Ectodermal cell (in vitro differentiated cells): ENCODE measurements at regions not wholly inside any gene's neighbourhood (a gene's known extent, or its start where the extent isn't known, plus 50 kb on each side); places are given as distances from the start of the nearest gene placed in this dataset.
A peak's percentile ranks its signal among the peaks of the same experiment; 100 is the strongest.

Source experiments
- H3K27ac ChIP-seq: 2 replicates; pipeline ENCODE4 v1.7.0; 2013; ENCODE audit warnings: mild to moderate bottlenecking, low read depth, low read length; ENCODE audit not compliant: insufficient read depth, poor library complexity, severe bottlenecking
- H3K27me3 ChIP-seq: 2 replicates; pipeline ENCODE4 v1.7.0; 2013; ENCODE audit warnings: mild to moderate bottlenecking, low read length; ENCODE audit not compliant: insufficient read depth, control insufficient read depth, poor library complexity, severe bottlenecking
- H3K36me3 ChIP-seq: one replicate; pipeline ENCODE4 v1.7.0; 2013; ENCODE audit warnings: low read length; ENCODE audit not compliant: control insufficient read depth, insufficient read depth
- H3K4me1 ChIP-seq: one replicate; pipeline ENCODE4 v1.7.0; 2013; ENCODE audit warnings: low read length; ENCODE audit not compliant: control insufficient read depth, insufficient read depth
- H3K4me3 ChIP-seq: 2 replicates; pipeline ENCODE4 v1.7.0; 2013; ENCODE audit warnings: low read depth, low read length, control low read depth; ENCODE audit not compliant: insufficient read depth
- H3K9me3 ChIP-seq: 2 replicates; pipeline ENCODE4 v1.7.0; 2013; ENCODE audit warnings: mild to moderate bottlenecking, low read length, moderate library complexity; ENCODE audit not compliant: control insufficient read depth
- WGBS, 2 experiments: methylation state at CpG; one replicate each; pipeline ENCODE4 v1.1.7; 2013; ENCODE audit warnings: missing lambda C conversion rate in 2 of 2; 5-methylcytosine and 5-hydroxymethylcytosine counted together

DNA sequence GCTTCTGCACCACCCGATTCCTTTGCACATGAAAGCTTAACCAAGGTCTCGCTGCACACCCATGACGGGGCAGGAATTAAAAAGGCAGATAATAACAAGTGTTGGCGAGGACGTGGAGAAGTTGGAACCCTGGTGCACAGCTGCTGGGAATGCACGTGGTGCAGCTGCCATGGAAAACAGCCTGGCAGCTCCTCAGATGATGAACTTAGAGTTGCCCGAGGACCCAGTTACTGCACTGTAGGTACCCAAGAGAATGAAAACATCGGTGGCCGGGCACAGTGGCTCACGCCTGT is 211.6 kb upstream of the CIBAR2 start:
- Histone ChIP-seq H3K36me3 (no peaks in the 10 kb centered on the region), H3K27me3 (peaks cover 20% of the 10 kb centered on the region), H3K4me3 (no peak overlapping the region), H3K27ac (no peak overlapping the region), H3K9me3 (no peaks in the 10 kb centered on the region), H3K4me1 (peaks cover 8% of the 10 kb centered on the region)
- 95% methylated on average over 10 of the region's 10 CpGs for WGBS, 2 experiments

DNA sequence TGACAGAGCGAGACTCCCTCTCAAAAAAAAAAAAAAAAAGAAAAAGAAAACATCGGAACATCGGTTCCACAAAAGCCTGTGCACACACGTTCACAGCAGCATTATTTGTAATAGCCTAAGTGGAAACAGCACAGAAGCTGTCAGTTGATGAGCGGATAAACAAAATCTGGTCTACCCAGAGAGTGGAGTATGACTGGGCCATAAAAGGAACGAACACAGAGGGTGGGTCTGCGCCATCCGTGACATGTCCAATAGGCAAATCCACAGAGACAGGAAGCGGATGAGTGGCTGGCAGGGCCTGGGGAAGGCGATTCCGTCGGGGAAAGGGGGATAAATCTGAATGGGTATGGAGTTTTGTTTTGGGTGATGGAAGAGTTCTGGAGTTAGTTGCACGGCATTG is 212.2 kb upstream of the CIBAR2 start:
- no peaks in the 10 kb centered on the region for H3K9me3 ChIP-seq
- H3K36me3 ChIP-seq = no peaks in the 10 kb centered on the region
- H3K27me3 ChIP-seq = peaks cover 26% of the 10 kb centered on the region
- no peak overlapping the region for H3K4me3 ChIP-seq
- no peak overlapping the region for H3K27ac ChIP-seq
- peaks cover 14% of the 10 kb centered on the region for H3K4me1 ChIP-seq
- WGBS, 2 experiments = 96 to 97% methylated on average over 13 of the region's 13 CpGs

DNA sequence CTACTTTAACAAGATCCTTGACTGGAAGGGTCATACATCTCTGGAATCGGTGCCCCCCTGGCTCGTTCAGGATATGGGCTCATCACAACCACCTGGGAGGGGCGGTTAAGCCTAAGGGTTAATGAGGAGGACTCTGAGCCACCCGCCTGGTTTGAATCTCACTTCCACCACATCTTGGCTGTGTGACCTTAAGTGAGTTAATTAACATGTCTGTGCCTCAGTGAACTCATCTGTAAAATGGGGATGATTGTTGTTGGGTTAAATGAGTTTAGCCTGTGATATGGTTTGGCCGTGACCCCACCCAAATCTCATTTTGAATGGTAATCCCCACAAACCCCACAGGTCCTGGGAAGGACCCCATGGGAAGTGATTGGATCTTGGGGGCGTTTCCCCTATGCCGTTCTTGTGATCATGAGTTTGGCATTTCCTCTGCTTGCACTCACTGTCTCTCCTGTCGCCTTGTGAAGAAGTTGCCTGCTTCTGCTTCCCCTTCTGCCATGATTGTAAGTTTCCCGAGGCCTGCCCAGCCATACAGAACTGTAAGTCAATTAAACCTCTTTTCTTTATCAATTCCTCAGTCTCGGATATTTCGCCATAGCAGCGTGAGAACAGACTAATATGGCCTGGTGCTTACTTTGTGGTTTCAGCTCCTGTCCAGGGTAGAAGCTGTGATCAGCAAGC is 214.0 kb upstream of the CIBAR2 start:
- 86 to 93% methylated on average over 12 of the region's 12 CpGs for WGBS, 2 experiments
- H3K27ac ChIP-seq = no peak overlapping the region

DNA sequence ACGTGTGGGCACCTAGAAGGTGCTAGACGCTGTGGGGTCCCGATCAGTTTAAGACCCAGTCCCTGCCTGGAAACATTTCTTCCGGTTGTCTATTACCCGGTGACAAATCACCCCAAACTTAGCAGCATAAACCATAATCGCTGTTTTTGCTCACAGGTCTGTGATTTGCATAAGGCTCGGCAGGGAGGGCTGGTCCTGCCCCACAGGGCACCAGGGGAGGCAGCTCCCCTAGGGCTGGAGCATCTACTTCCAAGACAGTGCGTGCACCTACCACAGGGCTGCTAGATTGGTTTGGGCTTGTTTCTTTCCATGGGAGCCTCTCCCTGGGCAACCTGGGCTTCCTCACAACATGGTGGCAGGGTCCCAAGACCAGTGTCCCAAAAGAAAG is 214.5 kb upstream of the CIBAR2 start:
- no peaks in the 10 kb centered on the region for H3K9me3 ChIP-seq

More for the DNA sequence above, 214.0 kb upstream of the CIBAR2 start:
- H3K4me1 ChIP-seq = peaks cover 26% of the 10 kb centered on the region
- H3K36me3 ChIP-seq = no peaks in the 10 kb centered on the region
- no peaks in the 10 kb centered on the region for H3K9me3 ChIP-seq
- no peak overlapping the region for H3K4me3 ChIP-seq
- H3K27me3 ChIP-seq = peaks cover 38% of the 10 kb centered on the region

DNA sequence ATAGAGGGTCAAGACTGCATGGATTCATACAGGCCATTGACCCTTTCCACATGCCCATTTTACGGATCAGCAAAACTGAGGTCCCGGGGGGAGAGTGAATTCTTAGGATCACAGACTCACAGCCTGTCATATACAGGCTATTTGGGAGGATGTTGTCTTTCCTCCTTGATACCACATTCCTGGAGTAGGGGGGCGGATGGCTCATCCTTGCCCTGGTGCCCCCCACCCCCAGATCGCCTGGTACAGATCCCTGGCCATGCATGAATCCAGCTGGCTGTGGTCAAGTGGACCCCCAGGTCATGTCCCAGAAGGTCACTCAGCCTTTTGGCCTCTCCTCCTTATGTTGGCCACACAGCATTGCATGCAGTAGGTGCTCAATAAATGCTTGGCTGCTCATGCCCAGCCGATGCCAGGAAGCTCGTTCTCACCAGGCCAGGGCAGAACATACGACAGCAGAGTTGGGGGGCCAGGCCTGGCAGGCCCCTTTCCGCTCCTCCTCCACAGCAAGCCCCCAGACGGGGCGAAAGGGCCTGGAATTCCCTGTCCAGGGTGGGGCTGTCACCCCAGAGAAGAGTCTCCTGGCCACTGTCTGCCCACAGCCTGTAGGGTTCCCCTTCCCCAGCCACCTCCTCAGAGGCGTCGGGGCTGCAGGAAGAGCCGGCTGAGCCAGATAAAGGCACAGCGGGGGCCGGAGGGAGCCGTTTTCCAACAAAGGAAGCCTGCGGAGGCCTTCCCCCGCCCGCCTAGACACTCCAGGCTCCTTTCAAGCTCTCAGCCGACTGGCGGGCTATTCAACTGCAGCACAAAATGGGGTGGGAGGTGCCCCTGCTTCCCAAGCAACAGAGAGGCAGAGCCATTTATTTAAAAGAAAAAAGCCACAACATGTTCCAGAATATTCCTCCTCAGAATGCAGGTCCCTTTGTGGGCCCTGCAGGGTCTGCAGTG is 215.7 kb upstream of the CIBAR2 start:
- WGBS, 2 experiments = 24 to 25% methylated on average over 21 of the region's 21 CpGs
- Histone ChIP-seq H3K9me3 (no peaks in the 10 kb centered on the region), H3K36me3 (no peaks in the 10 kb centered on the region), H3K27me3 (peaks cover 52% of the 10 kb centered on the region), H3K4me3 (peak overlapping the region; percentile 15), H3K4me1 (peaks cover 31% of the 10 kb centered on the region), H3K27ac (peak overlapping the region; percentile 93)

More for the DNA sequence above, 214.5 kb upstream of the CIBAR2 start:
- Histone ChIP-seq H3K4me1 (peaks cover 27% of the 10 kb centered on the region), H3K27ac (no peak overlapping the region), H3K36me3 (no peaks in the 10 kb centered on the region), H3K27me3 (peaks cover 40% of the 10 kb centered on the region), H3K4me3 (no peak overlapping the region)
- 78 to 80% methylated on average over 8 of the region's 8 CpGs for WGBS, 2 experiments

DNA sequence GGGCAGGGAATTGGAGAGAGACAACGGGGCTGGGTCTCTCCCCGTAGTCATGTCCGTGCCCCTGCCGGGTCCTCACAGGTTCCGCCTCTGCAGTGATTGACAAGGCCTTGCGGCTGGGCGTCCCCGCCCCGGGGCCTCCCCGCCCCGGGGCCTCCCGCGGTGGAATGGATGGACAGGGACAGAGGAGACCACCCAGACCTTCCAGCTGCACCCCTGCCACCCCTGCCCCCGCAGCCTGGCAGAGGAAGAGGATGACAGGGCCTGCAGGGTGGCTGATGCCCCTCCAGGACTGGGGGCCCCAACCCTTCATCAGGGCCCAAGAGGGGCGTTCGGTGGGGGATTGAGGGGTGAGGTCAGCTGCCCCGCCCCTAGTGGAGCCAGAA is 216.4 kb upstream of the CIBAR2 start:
- H3K27me3 ChIP-seq = peaks cover 59% of the 10 kb centered on the region
- H3K4me1 ChIP-seq = peaks cover 31% of the 10 kb centered on the region
- WGBS, 2 experiments = 1% methylated on average over 17 of the region's 17 CpGs
- no peaks in the 10 kb centered on the region for H3K9me3 ChIP-seq
- H3K27ac ChIP-seq = peak overlapping the region; percentile 93
- H3K4me3 ChIP-seq = peak overlapping the region; percentile 15
- no peaks in the 10 kb centered on the region for H3K36me3 ChIP-seq

DNA sequence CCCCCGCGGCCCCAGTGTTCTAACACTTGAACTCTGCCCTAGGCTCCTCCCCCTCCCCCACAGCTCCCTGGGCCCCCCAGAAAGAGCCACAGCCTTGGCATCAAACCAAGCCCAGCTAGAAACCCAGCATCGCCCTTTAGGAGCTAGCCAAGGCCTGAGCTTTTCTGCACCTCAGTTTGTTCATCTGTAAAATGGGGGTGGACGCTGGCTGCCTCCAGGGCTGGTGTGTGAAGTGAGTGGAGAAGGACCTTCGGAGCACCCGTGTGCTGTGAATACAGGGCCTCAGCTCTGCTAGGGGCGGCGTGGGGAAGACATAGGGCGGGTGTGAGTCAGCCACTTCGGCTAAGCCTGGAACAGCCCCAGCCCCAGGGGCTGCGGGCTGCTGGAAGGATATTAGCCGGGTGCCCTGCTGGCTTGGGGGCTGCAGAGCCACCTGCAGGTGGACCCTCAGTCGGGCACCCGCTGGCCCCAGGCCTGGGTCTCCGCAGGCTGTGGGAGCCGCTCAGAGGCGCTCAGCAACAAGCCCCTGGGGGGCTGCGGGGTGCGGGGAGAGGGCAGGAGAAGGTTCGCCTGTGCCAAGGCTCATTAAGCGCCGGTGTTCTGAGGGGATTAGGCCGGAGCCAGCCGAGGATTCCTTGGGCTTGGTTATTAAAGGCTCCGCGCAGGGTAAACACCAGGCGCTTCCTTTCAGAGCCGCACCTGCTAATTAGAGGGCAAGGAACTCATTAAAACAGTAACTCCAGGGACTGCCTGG is 217.0 kb upstream of the CIBAR2 start:
- H3K36me3 ChIP-seq = no peaks in the 10 kb centered on the region
- H3K27ac ChIP-seq = peak overlapping the region; percentile 93
- peaks cover 36% of the 10 kb centered on the region for H3K4me1 ChIP-seq
- H3K4me3 ChIP-seq = no peak overlapping the region
- WGBS, 2 experiments = 2% methylated on average over 28 of the region's 28 CpGs
- no peaks in the 10 kb centered on the region for H3K9me3 ChIP-seq
- H3K27me3 ChIP-seq = peaks cover 64% of the 10 kb centered on the region

DNA sequence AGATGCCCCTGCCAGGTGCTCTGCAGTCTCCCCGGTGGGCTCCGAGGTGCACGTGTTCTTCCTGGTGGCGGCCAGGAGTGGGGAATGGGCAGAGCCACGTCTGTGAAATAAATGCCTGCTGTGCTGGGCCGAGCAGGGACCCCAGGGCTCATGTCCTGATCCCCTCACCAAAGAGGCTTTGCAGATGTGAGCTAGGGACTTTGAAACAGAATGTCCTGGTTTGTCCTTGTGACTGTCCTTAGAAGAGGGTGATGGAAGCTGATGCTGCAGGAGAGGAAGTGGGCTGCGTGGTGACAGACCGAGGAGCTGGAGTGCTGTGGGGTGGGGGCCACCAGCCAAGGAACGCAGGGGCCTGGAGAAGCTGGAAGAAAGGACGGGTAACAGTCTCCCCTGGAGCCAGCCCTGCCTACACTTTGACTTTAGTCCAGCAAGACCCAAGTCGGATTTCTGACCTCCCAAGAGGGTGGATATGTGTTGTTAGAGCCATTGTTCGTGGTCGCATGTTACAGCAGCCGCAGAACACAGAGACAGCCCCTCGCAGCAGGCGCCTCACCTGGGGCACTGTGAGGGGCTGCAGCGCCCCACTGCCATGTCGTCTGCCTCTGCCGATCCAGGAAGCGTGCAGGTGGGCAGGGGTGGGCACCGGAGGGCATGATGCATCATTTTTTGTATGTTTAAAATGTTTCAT is 217.9 kb upstream of the CIBAR2 start:
- H3K9me3 ChIP-seq = no peaks in the 10 kb centered on the region
- H3K4me3 ChIP-seq = no peak overlapping the region
- H3K4me1 ChIP-seq = peaks cover 45% of the 10 kb centered on the region
- peaks cover 73% of the 10 kb centered on the region for H3K27me3 ChIP-seq
- H3K27ac ChIP-seq = peak overlapping the region; percentile 18
- H3K36me3 ChIP-seq = no peaks in the 10 kb centered on the region
- WGBS, 2 experiments = 5 to 6% methylated on average over 21 of the region's 21 CpGs

DNA sequence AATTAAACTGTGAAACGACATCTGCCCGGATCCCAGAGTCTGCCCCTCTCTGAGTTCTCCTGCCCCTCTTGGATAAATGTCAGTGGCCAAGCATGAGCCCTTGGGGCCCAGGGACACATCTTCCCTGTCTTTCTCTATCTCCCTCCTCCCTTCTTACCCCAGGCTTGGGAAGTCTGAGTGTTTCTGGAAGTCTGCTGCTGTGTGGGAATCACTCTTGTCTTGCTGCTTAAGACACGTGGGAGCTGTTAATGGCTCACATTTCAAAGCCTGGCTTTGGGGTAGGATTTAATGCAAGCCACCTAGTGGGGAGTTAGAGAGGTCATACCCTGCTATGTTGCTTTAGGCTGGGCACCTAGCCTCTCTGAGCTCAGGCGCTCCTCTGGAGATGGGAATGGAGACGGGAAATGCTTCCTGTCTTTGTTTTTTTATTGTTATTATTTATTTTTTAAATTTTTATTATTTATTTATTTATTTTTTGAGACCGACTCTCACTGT is 218.5 kb upstream of the CIBAR2 start:
- Histone ChIP-seq H3K27ac (no peak overlapping the region), H3K4me3 (no peak overlapping the region), H3K9me3 (no peaks in the 10 kb centered on the region), H3K27me3 (peaks cover 79% of the 10 kb centered on the region), H3K36me3 (no peaks in the 10 kb centered on the region), H3K4me1 (peaks cover 49% of the 10 kb centered on the region)
- 5 to 10% methylated on average over 5 of the region's 6 CpGs for WGBS, 2 experiments
